ENCODE measurements at regions not wholly inside any gene's neighbourhood (a gene's known extent, or its start where the extent isn't known, plus 50 kb on each side); places are given as distances from the start of the nearest gene placed in this dataset.
A peak's percentile ranks its signal among the peaks of the same experiment; 100 is the strongest.

GRCh38 chr11:23288003-23288783 lies 427.9 kb upstream of the CCDC179 start:
- peaks cover 36% of the 10 kb centered on the region for H3K4me1 ChIP-seq (ENCODE audit: insufficient read depth)
- no peak overlapping the region for H2AFZ ChIP-seq
- H3F3A ChIP-seq (ENCODE audit: insufficient read depth) = peaks cover 19% of the 10 kb centered on the region
- H3K27ac ChIP-seq = peak overlapping the region; percentile 51
- no peaks in the 10 kb centered on the region for H3K9me2 ChIP-seq (ENCODE audit: insufficient read depth)
- H3K79me2 ChIP-seq (ENCODE audit: insufficient read depth) = no peaks in the 10 kb centered on the region
- peak overlapping the region; percentile 18 for H3K4me2 ChIP-seq (ENCODE audit: unreplicated experiment)
- no peaks in the 10 kb centered on the region for H3K9me3 ChIP-seq (ENCODE audit: low read depth)
- H3K27me3 ChIP-seq (replicated peaks; ENCODE audit: insufficient read depth) = no peaks in the 10 kb centered on the region
- peak; percentile 89 for DNase-seq
- H3K36me3 ChIP-seq (ENCODE audit: low read depth) = no peaks in the 10 kb centered on the region
- H3K4me3 ChIP-seq = no peak overlapping the region
- no peak overlapping the region for H3K9ac ChIP-seq
- 3 to 4% methylated on average over 1 of the region's 1 CpG for WGBS, 2 experiments (ENCODE audit: low coverage in 1 of 2, low lambda C conversion rate in 2 of 2, missing lambda C conversion rate in 2 of 2)
- in situ Hi-C loops (cut with MboI) = no loop called here
- H4K20me1 ChIP-seq (ENCODE audit: insufficient read depth) = no peaks in the 10 kb centered on the region
- TF ChIP-seq EZH2phosphoT487 (IDR thresholded peaks at IDR 0.05; ENCODE audit: insufficient read depth, low read depth) (no peak), EZH2 (IDR thresholded peaks at IDR 0.05; ENCODE audit: insufficient read depth, poor library complexity, severe bottlenecking) (no peak)

GRCh38 chr11:23295241-23295640 lies 435.0 kb upstream of the CCDC179 start:
- H3K27me3 ChIP-seq (replicated peaks; ENCODE audit: insufficient read depth) = no peaks in the 10 kb centered on the region
- no peaks in the 10 kb centered on the region for H3K9me2 ChIP-seq (ENCODE audit: insufficient read depth)
- no peak for DNase-seq
- H3K79me2 ChIP-seq (ENCODE audit: insufficient read depth) = no peaks in the 10 kb centered on the region
- TF ChIP-seq EZH2 (IDR thresholded peaks at IDR 0.05; ENCODE audit: insufficient read depth, poor library complexity, severe bottlenecking) (no peak), EZH2phosphoT487 (IDR thresholded peaks at IDR 0.05; ENCODE audit: insufficient read depth, low read depth) (no peak)
- no peaks in the 10 kb centered on the region for H3K9me3 ChIP-seq (ENCODE audit: low read depth)
- H3K4me2 ChIP-seq (ENCODE audit: unreplicated experiment) = no peak overlapping the region
- no peak overlapping the region for H3K9ac ChIP-seq
- no peak overlapping the region for H2AFZ ChIP-seq
- in situ Hi-C loops (cut with MboI) = no loop called here
- H3K36me3 ChIP-seq (ENCODE audit: low read depth) = no peaks in the 10 kb centered on the region
- no peaks in the 10 kb centered on the region for H3K4me1 ChIP-seq (ENCODE audit: insufficient read depth)
- no peak overlapping the region for H3K27ac ChIP-seq
- no peaks in the 10 kb centered on the region for H4K20me1 ChIP-seq (ENCODE audit: insufficient read depth)
- H3K4me3 ChIP-seq = no peak overlapping the region
- WGBS, 2 experiments (ENCODE audit: low coverage in 1 of 2, low lambda C conversion rate in 2 of 2, missing lambda C conversion rate in 2 of 2) = 68 to 69% methylated on average over 2 of the region's 2 CpGs
- H3F3A ChIP-seq (ENCODE audit: insufficient read depth) = no peaks in the 10 kb centered on the region

- H3K27me3 ChIP-seq (replicated peaks; ENCODE audit: insufficient read depth) = no peaks in the 10 kb centered on the region
- H3K9me3 ChIP-seq (ENCODE audit: low read depth) = no peaks in the 10 kb centered on the region
- no peaks in the 10 kb centered on the region for H3K36me3 ChIP-seq (ENCODE audit: low read depth)
- peaks cover 9% of the 10 kb centered on the region; the same call in 1 of the 2 replicates for H3F3A ChIP-seq (ENCODE audit: insufficient read depth)
- H3K4me2 ChIP-seq (ENCODE audit: unreplicated experiment) = no peak overlapping the region
- no peaks in the 10 kb centered on the region for H4K20me1 ChIP-seq (ENCODE audit: insufficient read depth)
- H3K9me2 ChIP-seq (ENCODE audit: insufficient read depth) = no peaks in the 10 kb centered on the region
- H3K4me1 ChIP-seq (ENCODE audit: insufficient read depth) = peaks cover 21% of the 10 kb centered on the region
- H3K27ac ChIP-seq = no peak overlapping the region
- H3K4me3 ChIP-seq = no peak overlapping the region
- TF ChIP-seq EZH2 (IDR thresholded peaks at IDR 0.05; ENCODE audit: insufficient read depth, poor library complexity, severe bottlenecking) (no peak), EZH2phosphoT487 (IDR thresholded peaks at IDR 0.05; ENCODE audit: insufficient read depth, low read depth) (no peak)
- H2AFZ ChIP-seq = peak overlapping the region; percentile 44; the same call in 1 of the 2 replicates
- no peak for DNase-seq
- 74 to 75% methylated on average over 2 of the region's 2 CpGs for WGBS, 2 experiments (ENCODE audit: low coverage in 1 of 2, low lambda C conversion rate in 2 of 2, missing lambda C conversion rate in 2 of 2)
- in situ Hi-C loops (cut with MboI) = no loop called here
- no peak overlapping the region for H3K9ac ChIP-seq
- no peaks in the 10 kb centered on the region for H3K79me2 ChIP-seq (ENCODE audit: insufficient read depth)
These were observed 447.8 kb upstream of the CCDC179 start for GRCh38 chr11:23308041-23308440.

GRCh38 chr11:23310276-23310675 lies 450.0 kb upstream of the CCDC179 start:
- Histone ChIP-seq H3K79me2 (ENCODE audit: insufficient read depth) (no peaks in the 10 kb centered on the region), H3K9ac (no peak overlapping the region), H3F3A (ENCODE audit: insufficient read depth) (peaks cover 9% of the 10 kb centered on the region; the same call in 1 of the 2 replicates), H3K27me3 (replicated peaks; ENCODE audit: insufficient read depth) (no peaks in the 10 kb centered on the region), H2AFZ (no peak overlapping the region), H3K4me1 (ENCODE audit: insufficient read depth) (peaks cover 21% of the 10 kb centered on the region), H3K9me3 (ENCODE audit: low read depth) (no peaks in the 10 kb centered on the region), H3K4me2 (ENCODE audit: unreplicated experiment) (peak overlapping the region; percentile 11), H4K20me1 (ENCODE audit: insufficient read depth) (no peaks in the 10 kb centered on the region), H3K9me2 (ENCODE audit: insufficient read depth) (no peaks in the 10 kb centered on the region), H3K36me3 (ENCODE audit: low read depth) (no peaks in the 10 kb centered on the region), H3K4me3 (no peak overlapping the region), H3K27ac (no peak overlapping the region)
- DNase-seq = peak; percentile 21
- in situ Hi-C loops (cut with MboI) = no loop called here
- 96 to 100% methylated on average over 1 of the region's 1 CpG for WGBS, 2 experiments (ENCODE audit: low coverage in 1 of 2, low lambda C conversion rate in 2 of 2, missing lambda C conversion rate in 2 of 2)
- TF ChIP-seq EZH2 (IDR thresholded peaks at IDR 0.05; ENCODE audit: insufficient read depth, poor library complexity, severe bottlenecking) (no peak), EZH2phosphoT487 (IDR thresholded peaks at IDR 0.05; ENCODE audit: insufficient read depth, low read depth) (no peak)

Data from GM23248 (cell line).